HL-60 (cell line): ENCODE measurements at regions not wholly inside any gene's neighbourhood (a gene's known extent, or its start where the extent isn't known, plus 50 kb on each side); places are given as distances from the start of the nearest gene placed in this dataset.

ENCODE experiments used
- POLR2AphosphoS5 ChIP-seq: IDR thresholded peaks from 2 replicates; pipeline ENCODE4 v1.6.1; 2012; ENCODE audit warnings: low read depth
- REST ChIP-seq: IDR thresholded peaks from 2 replicates; pipeline ENCODE4 v1.6.1; 2012; ENCODE audit warnings: low read depth; ENCODE audit not compliant: insufficient replicate concordance
- TF ChIP-seq, protein P1 (sequence below): IDR thresholded peaks from one replicate; pipeline ENCODE4 v1.5.1; 2011; ENCODE audit warnings: low read length, control low read depth, inconsistent platforms; ENCODE audit not compliant: insufficient read depth

DNA sequence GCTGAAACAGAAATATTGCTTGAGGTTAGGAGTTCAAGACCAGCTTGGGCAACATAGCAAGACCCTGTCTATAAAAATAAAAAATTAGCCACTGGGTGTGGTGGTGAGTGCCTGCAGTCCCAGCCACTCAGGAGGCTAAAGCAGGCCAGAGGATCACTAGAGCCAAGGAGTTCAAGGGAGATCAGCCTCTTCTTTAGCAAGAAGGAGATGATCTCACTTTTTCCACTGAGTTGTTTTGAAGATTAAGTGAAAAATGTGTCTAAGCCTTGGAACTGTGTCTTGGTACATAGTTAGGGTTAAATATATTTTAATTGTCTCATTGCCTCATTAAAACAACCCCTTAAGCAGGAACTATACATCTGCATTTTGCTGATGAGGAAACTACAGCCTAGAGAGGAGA is 279.0 kb upstream of the ZFP64 start:
- TF ChIP-seq POLR2AphosphoS5 (no peak), REST (no peak)
- TF ChIP-seq, protein P1, sequence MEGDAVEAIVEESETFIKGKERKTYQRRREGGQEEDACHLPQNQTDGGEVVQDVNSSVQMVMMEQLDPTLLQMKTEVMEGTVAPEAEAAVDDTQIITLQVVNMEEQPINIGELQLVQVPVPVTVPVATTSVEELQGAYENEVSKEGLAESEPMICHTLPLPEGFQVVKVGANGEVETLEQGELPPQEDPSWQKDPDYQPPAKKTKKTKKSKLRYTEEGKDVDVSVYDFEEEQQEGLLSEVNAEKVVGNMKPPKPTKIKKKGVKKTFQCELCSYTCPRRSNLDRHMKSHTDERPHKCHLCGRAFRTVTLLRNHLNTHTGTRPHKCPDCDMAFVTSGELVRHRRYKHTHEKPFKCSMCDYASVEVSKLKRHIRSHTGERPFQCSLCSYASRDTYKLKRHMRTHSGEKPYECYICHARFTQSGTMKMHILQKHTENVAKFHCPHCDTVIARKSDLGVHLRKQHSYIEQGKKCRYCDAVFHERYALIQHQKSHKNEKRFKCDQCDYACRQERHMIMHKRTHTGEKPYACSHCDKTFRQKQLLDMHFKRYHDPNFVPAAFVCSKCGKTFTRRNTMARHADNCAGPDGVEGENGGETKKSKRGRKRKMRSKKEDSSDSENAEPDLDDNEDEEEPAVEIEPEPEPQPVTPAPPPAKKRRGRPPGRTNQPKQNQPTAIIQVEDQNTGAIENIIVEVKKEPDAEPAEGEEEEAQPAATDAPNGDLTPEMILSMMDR: no peak
